AG09309 (cell line): ENCODE measurements at regions not wholly inside any gene's neighbourhood (a gene's known extent, or its start where the extent isn't known, plus 50 kb on each side); places are given as distances from the start of the nearest gene placed in this dataset.

ENCODE experiments used
- DNase-seq: peaks from one replicate; pipeline ENCODE4 v3.0.0-alpha.2; 2010; ENCODE audit warnings: low read depth
- H3K4me3 ChIP-seq: 2 replicates; pipeline ENCODE4 v1.5.1; 2011; ENCODE audit warnings: mild to moderate bottlenecking, low read depth, low read length, moderate library complexity; ENCODE audit not compliant: control insufficient read depth
- TF ChIP-seq, protein P1 (sequence below): IDR thresholded peaks from 2 replicates; pipeline ENCODE4 v1.5.1; 2011; ENCODE audit warnings: mild to moderate bottlenecking, low read depth, low read length, inconsistent platforms; ENCODE audit not compliant: insufficient read depth, control insufficient read depth; ENCODE audit errors: missing control alignments

DNA sequence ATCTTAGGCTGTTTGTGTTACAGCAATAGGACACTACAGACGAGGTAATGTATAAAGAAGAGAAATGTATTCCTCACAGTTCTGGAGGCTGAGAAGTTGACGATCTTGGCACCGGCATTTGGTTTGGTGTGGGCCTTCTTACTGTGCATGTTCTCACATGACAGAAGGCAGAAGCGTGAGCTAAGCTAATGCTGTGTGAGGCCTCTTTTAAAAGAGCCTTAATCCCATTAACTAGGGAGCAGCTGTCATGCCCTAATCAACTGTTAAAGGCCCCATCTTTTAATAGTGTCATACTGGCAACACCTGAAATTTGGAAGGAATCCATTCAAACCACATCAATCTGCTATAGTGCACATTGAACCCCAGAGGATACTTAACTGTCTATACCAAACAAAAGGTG lies 992.9 kb downstream of the GALC start:
- no peak overlapping the region for H3K4me3 ChIP-seq
- TF ChIP-seq, protein P1, sequence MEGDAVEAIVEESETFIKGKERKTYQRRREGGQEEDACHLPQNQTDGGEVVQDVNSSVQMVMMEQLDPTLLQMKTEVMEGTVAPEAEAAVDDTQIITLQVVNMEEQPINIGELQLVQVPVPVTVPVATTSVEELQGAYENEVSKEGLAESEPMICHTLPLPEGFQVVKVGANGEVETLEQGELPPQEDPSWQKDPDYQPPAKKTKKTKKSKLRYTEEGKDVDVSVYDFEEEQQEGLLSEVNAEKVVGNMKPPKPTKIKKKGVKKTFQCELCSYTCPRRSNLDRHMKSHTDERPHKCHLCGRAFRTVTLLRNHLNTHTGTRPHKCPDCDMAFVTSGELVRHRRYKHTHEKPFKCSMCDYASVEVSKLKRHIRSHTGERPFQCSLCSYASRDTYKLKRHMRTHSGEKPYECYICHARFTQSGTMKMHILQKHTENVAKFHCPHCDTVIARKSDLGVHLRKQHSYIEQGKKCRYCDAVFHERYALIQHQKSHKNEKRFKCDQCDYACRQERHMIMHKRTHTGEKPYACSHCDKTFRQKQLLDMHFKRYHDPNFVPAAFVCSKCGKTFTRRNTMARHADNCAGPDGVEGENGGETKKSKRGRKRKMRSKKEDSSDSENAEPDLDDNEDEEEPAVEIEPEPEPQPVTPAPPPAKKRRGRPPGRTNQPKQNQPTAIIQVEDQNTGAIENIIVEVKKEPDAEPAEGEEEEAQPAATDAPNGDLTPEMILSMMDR, result no peak
- no peak for DNase-seq

DNA sequence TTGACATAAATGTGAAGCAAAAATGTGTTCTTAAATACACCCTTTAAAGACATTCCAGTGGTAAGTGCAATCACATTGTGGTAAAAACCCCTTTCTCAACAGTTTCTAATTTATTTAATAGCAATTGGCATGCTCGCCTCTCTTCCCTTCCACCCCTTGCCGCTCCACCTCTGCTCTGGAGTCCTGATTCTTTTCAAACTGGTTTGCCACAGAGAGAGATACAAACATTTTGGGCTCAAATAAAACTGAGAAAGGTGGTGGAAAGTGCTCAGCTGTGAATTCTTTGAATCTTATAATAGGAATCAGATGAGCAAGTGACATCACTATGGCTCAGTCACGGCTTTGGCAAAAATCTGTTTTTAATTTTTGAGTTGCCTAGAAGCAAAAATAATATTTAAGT lies 993.9 kb downstream of the GALC start:
- no peak overlapping the region for H3K4me3 ChIP-seq
- TF ChIP-seq, protein P1, result no peak
- peak; percentile 44 for DNase-seq

DNA sequence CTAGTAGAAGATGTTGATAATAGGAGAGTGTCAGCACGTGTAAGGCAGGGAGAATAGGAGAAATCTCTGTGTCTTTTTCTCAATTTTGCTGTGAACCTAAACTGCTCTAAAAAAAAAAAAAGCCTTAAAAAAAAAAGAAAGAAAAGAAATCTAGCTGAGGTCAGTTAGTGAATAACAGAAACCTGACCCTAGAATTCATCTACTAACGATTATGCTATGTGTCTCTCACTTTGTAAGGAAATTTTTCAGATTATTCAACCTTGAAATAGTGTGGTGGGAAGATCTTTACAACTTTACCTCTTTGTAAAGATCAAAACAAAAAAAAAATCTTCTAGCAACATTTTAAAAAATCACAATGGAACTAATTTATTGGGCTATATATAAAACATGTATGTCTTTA lies 995.7 kb downstream of the GALC start:
- no peak for DNase-seq
- TF ChIP-seq, protein P1, result no peak
- H3K4me3 ChIP-seq, result no peak overlapping the region

DNA sequence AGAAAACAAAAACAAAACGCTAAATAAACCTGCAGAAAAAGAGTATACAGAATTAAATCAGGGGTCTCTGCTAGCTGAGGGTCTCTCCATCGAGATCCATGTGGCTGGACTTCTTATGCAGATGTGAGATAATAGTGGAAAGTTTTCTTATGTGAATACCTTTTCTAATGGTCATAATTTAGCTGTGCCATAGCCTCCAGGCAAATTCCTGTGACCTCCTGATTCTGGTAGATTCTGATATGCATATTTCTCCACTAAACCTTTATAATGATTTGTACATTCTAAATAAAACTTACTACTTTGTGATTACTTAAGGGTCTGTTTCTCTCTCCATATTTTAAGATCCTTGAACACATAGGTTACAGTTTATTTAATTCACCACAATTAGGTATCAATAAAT lies 1002.6 kb downstream of the GALC start:
- no peak overlapping the region for H3K4me3 ChIP-seq
- no peak for DNase-seq
- TF ChIP-seq, protein P1, result no peak

DNA sequence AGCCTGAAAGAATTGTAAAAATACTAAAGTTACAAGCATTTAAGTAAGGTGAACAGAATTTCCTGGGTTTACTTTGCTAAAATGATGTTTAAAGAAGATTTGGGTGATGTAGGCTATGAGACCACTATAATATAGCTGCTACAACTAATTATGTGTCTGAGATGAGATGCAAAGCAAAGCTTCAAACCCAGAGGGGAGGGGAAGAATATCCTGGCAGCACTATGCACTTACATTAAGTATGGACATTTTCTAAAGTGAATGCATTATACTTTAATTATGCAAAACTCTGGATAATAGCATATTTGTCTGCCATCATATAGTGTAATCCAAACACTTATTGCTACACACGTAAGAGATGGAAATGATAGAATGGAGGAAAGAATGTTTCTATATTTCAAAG lies 1003.7 kb downstream of the GALC start:
- no peak for DNase-seq
- H3K4me3 ChIP-seq, result no peak overlapping the region
- TF ChIP-seq, protein P1, result no peak

DNA sequence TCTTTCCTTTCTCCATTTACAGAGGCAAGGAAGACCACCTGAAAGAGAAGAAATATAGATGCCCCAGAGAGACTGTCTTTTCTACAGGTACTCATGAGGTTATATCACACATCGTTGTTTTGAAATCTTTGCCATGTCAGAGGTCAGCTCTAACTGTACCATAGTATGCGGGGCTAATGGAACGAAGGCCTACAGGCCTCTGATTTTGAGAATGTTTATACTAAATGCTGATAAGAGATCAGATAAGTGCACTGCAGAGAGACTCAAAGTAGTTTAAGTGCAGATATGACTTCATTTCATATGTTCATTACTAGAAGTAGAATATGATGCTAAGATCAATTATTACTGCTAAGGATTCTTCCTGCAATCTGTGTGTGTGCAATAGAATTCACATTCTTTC lies 1005.0 kb downstream of the GALC start:
- no peak for DNase-seq
- H3K4me3 ChIP-seq, result no peak overlapping the region
- TF ChIP-seq, protein P1, result no peak

DNA sequence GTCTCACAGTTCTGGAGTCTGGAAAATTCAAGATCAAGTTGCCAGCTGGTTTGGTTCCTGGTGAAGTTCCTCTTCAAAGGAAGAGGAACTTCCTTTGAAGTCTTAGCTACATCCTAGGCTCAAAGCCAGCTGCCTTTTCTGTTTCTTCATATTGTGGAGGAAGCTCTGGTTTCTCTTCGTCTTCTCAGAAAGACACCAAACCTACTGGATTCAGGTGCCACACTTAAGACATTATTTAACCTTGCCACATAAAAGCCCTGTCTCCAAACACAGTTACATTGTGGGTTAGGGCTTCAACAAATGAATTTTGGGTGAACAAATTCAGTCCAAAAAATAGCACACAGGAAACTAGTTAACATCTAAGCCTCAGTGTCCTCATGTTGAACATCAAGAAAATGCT lies 1019.8 kb downstream of the GALC start:
- DNase-seq, result no peak
- TF ChIP-seq, protein P1, result no peak
- H3K4me3 ChIP-seq, result no peak overlapping the region
